GM10266 (cell line): ENCODE measurements at regions not wholly inside any gene's neighbourhood (a gene's known extent, or its start where the extent isn't known, plus 50 kb on each side); places are given as distances from the start of the nearest gene placed in this dataset.

Experiments used
- DNase-seq: peaks from one replicate; pipeline ENCODE4 v3.0.0; 2012; ENCODE audit errors: extremely low spot score
- CTCF ChIP-seq: IDR thresholded peaks from 2 replicates; pipeline ENCODE4 v1.5.1; 2012; ENCODE audit warnings: mild to moderate bottlenecking, low read depth; ENCODE audit not compliant: control insufficient read depth, insufficient read depth; ENCODE audit errors: missing control alignments

- no peak for DNase-seq
- TF ChIP-seq CTCF = no peak
These were observed 458.7 kb downstream of the NAF1 start for GRCh38 chr4:162707962-162708361.

GRCh38 chr4:162706632-162707031 lies 460.1 kb downstream of the NAF1 start:
- no peak for TF ChIP-seq CTCF
- no peak for DNase-seq

- no peak for TF ChIP-seq CTCF
- DNase-seq = no peak
These were observed 460.6 kb downstream of the NAF1 start for GRCh38 chr4:162706051-162706450.

- TF ChIP-seq CTCF = no peak
- no peak for DNase-seq
These were observed 461.4 kb downstream of the NAF1 start for GRCh38 chr4:162705130-162705803.

GRCh38 chr4:162700815-162701361 lies 465.8 kb downstream of the NAF1 start:
- TF ChIP-seq CTCF = no peak

GRCh38 chr4:162700358-162700757 lies 466.3 kb downstream of the NAF1 start:
- no peak for TF ChIP-seq CTCF
- no peak for DNase-seq

More at GRCh38 chr4:162700815-162701361, 465.8 kb downstream of the NAF1 start:
- DNase-seq = no peak

GRCh38 chr4:162699629-162700028 lies 467.1 kb downstream of the NAF1 start:
- no peak for TF ChIP-seq CTCF
- no peak for DNase-seq
